NCI-H526 treated with DMSO at 0.1 percent for 48 hours (cell line): ENCODE measurements at regions not wholly inside any gene's neighbourhood (a gene's known extent, or its start where the extent isn't known, plus 50 kb on each side); places are given as distances from the start of the nearest gene placed in this dataset.

Experiments used
- DNase-seq: peaks from one replicate; lab custom pipeline; 2025; lab: John Stamatoyannopoulos, UW

- DNase-seq, result no peak
Measured at GRCh38 chr9:113646946-113647914, 183.7 kb downstream of the RGS3 start.

- no peak for DNase-seq
Measured at GRCh38 chr9:113648048-113648447, 184.5 kb downstream of the RGS3 start.

- no peak for DNase-seq
Measured at GRCh38 chr9:113648586-113648985, 185.1 kb downstream of the RGS3 start.

- no peak for DNase-seq
Measured at GRCh38 chr9:113649054-113649453, 185.5 kb downstream of the RGS3 start.

GRCh38 chr9:113649855-113650206, 186.3 kb downstream of the RGS3 start:
- DNase-seq, result no peak

- DNase-seq, result peak; percentile 7
Measured at GRCh38 chr9:113650207-113651131, 186.9 kb downstream of the RGS3 start.

GRCh38 chr9:113651896-113652295, 188.4 kb downstream of the RGS3 start:
- no peak for DNase-seq

GRCh38 chr9:113652355-113653152, 189.0 kb downstream of the RGS3 start:
- no peak for DNase-seq

- DNase-seq, result no peak
Measured at GRCh38 chr9:113653746-113654604, 190.4 kb downstream of the RGS3 start.

GRCh38 chr9:113654605-113655428, 191.3 kb downstream of the RGS3 start:
- no peak for DNase-seq

GRCh38 chr9:113656771-113657670, 193.5 kb downstream of the RGS3 start:
- no peak for DNase-seq

- DNase-seq, result peak; percentile 34
Measured at GRCh38 chr9:113657765-113658544, 194.4 kb downstream of the RGS3 start.

- no peak for DNase-seq
Measured at GRCh38 chr9:113658545-113658895, 195.0 kb downstream of the RGS3 start.

GRCh38 chr9:113659039-113659438, 195.5 kb downstream of the RGS3 start:
- DNase-seq, result no peak

GRCh38 chr9:113659740-113660139, 196.2 kb downstream of the RGS3 start:
- no peak for DNase-seq

- no peak for DNase-seq
Measured at GRCh38 chr9:113660196-113660595, 196.7 kb downstream of the RGS3 start.

GRCh38 chr9:113661074-113661473, 197.5 kb downstream of the RGS3 start:
- DNase-seq, result no peak

GRCh38 chr9:113664181-113664875, 200.8 kb downstream of the RGS3 start:
- DNase-seq, result no peak
